Adipocyte (in vitro differentiated cells): ENCODE measurements at regions not wholly inside any gene's neighbourhood (a gene's known extent, or its start where the extent isn't known, plus 50 kb on each side); places are given as distances from the start of the nearest gene placed in this dataset.
A peak's percentile ranks its signal among the peaks of the same experiment; 100 is the strongest.

ENCODE experiments used
- DNase-seq: peaks from one replicate; pipeline ENCODE4 v3.0.0-alpha.2; 2015; ENCODE audit warnings: low read depth
- H3K27me3 ChIP-seq: replicated peaks from 2 replicates; pipeline ENCODE4 v1.7.0; 2013; ENCODE audit warnings: mild to moderate bottlenecking, low read length, moderate library complexity; ENCODE audit not compliant: control insufficient read depth, insufficient read depth
- H3K36me3 ChIP-seq: 2 replicates; pipeline ENCODE4 v1.7.0; 2013; ENCODE audit warnings: low read length, mild to moderate bottlenecking, moderate library complexity; ENCODE audit not compliant: control insufficient read depth, insufficient read depth, severe bottlenecking
- H3K4me1 ChIP-seq: 2 replicates; pipeline ENCODE4 v1.7.0; 2013; ENCODE audit warnings: mild to moderate bottlenecking, low read length, moderate library complexity; ENCODE audit not compliant: control insufficient read depth, insufficient read depth
- H3K4me3 ChIP-seq: 2 replicates; pipeline ENCODE4 v1.7.0; 2013; ENCODE audit warnings: mild to moderate bottlenecking, low read length, moderate library complexity
- H3K9ac ChIP-seq: 2 replicates; pipeline ENCODE4 v1.7.0; 2013; ENCODE audit warnings: mild to moderate bottlenecking, low read length, moderate library complexity
- H3K9me3 ChIP-seq: 2 replicates; pipeline ENCODE4 v1.7.0; 2013; ENCODE audit warnings: mild to moderate bottlenecking, low read length, moderate library complexity; ENCODE audit not compliant: control insufficient read depth

DNA sequence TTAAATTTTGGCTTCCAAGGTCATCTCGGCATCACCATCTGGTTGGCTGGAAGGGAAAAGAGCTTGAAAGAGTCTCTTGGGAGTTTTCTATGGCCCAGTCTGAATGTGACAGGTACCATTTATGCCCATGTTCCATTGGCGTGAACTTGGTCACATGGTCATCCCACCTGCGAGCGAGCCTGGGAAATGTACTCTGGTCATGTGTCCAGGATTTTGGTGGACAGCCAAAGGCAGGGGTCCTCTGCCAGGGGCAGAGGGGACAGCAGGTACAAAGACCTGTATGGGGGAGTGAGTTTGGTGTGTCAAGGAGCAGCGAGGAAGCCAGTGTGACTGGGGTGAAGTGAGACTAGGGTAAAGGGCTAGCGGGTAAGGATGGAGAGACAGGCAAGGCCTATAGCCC, 112.6 kb downstream of the CDC5L start:
- peaks cover 33% of the 10 kb centered on the region for H3K27me3 ChIP-seq
- no peak for DNase-seq
- H3K36me3 ChIP-seq, result no peaks in the 10 kb centered on the region
- H3K9me3 ChIP-seq, result peaks cover 10% of the 10 kb centered on the region
- peaks cover 10% of the 10 kb centered on the region for H3K4me1 ChIP-seq
- H3K4me3 ChIP-seq, result no peak overlapping the region
- no peak overlapping the region for H3K9ac ChIP-seq

DNA sequence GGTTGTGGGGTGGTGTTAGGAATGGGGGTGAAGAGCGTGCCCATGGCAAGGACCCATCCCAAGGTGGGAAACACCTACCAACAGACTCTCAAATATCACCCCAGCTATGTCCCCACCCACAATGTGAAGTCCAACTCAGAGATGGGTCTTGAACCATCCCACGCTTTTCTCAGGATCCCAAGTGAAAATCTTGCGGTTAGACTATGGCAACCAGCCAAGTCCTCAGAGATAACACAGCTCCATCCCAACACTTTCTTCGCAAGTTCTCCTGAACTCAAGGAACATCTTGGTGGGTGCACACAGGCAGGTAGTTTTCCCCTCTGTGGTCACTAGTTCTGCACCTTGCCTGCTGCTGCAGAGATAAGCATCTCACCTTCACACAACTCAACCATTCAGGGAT, 116.0 kb downstream of the CDC5L start:
- H3K4me3 ChIP-seq, result no peak overlapping the region
- peaks cover 10% of the 10 kb centered on the region for H3K9me3 ChIP-seq
- no peak for DNase-seq
- no peak overlapping the region for H3K9ac ChIP-seq
- no peaks in the 10 kb centered on the region for H3K36me3 ChIP-seq
- peaks cover 33% of the 10 kb centered on the region for H3K27me3 ChIP-seq
- no peaks in the 10 kb centered on the region for H3K4me1 ChIP-seq

DNA sequence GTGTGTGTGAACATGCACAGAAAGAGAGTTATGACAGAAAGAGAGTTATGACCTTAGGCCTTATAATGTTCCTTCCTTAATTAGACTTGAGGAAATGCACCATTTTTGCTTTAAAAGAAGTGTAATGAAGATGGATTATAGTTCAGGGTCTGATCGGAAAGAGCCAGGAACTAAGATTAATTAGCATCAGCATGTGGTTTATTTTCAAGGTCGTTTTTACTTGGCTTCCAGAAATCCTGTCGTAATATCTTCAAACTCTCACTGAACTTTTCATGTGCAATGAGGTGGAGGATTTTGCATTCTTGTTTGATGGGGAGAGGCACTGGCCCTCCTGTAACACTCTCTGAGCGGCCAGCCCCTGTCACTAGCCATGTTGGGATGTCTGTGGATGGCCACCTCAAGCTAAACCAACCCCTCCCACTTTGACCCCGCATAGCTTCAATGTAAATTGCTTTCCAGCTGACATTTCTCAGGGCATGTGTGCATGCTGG, 116.8 kb downstream of the CDC5L start:
- H3K4me3 ChIP-seq, result no peak overlapping the region
- no peaks in the 10 kb centered on the region for H3K36me3 ChIP-seq
- H3K4me1 ChIP-seq, result no peaks in the 10 kb centered on the region
- peak; percentile 30 for DNase-seq
- no peak overlapping the region for H3K9ac ChIP-seq
- peaks cover 10% of the 10 kb centered on the region for H3K9me3 ChIP-seq
- H3K27me3 ChIP-seq, result peaks cover 26% of the 10 kb centered on the region

DNA sequence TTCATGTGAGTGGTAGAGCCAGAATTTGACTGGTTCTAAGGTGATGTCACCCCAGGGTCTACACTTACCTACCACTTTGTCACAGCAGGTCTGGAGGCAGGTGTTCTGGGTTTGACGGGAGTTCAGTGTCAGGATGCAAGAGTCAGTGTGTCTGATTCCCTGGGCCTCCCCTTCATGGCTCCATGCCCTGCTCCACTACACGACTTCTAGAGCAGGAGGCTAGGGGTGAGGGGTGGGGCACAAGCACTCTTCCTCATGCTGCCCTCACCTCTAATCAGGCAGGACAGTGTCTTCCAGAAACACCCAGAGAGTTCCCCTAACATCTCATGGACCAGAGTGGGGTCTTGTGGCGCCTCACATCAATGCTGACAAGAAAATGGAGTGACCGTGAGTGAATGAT, 118.2 kb downstream of the CDC5L start:
- DNase-seq, result no peak
- Histone ChIP-seq H3K4me1 (no peaks in the 10 kb centered on the region), H3K36me3 (no peaks in the 10 kb centered on the region), H3K27me3 (peaks cover 26% of the 10 kb centered on the region), H3K9ac (no peak overlapping the region), H3K4me3 (no peak overlapping the region), H3K9me3 (peaks cover 5% of the 10 kb centered on the region)

DNA sequence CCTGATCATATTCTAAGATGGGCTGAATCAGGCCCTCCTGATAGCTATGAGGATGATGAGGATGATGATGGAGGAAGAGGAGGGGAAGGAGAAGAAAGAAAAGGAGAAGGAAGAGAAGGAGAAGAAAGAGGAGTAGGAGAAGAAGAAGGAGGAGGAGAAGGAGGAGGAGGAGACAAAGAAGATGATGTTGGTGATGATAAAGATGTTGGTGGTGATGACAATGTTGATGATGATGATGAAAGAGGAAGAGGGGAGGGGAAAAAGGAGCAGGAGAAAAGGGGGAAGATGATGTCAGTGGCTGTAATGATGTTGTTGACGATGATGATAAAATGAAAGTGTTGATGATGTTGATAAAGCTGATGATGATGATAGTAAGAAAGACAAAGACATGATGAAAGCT, 119.5 kb downstream of the CDC5L start:
- H3K9ac ChIP-seq, result no peak overlapping the region
- no peak for DNase-seq
- H3K4me1 ChIP-seq, result no peaks in the 10 kb centered on the region
- no peaks in the 10 kb centered on the region for H3K36me3 ChIP-seq
- no peaks in the 10 kb centered on the region for H3K9me3 ChIP-seq
- peaks cover 21% of the 10 kb centered on the region for H3K27me3 ChIP-seq
- no peak overlapping the region for H3K4me3 ChIP-seq

DNA sequence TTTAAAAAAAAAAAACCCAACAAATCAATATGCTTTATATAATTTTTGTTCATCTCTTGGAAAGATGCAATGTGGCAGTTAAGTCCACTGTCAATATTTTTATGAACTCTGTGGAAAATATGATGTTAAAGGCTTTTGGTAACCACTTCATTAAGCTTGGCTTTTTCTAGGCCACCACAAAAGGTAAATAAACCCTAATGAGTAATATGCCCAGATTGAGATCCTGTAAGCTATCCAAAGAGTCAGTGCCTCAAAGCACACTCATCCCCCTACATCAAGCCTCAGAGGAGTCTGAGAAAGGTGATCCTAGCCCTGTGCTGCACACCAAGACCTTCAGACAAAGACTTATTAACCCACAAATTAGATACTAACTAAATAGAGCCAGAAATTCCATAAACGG, 121.1 kb downstream of the CDC5L start:
- H3K9ac ChIP-seq, result no peak overlapping the region
- H3K9me3 ChIP-seq, result no peaks in the 10 kb centered on the region
- H3K4me1 ChIP-seq, result peaks cover 15% of the 10 kb centered on the region
- no peaks in the 10 kb centered on the region for H3K36me3 ChIP-seq
- H3K4me3 ChIP-seq, result no peak overlapping the region
- H3K27me3 ChIP-seq, result peaks cover 9% of the 10 kb centered on the region
- DNase-seq, result peak; percentile 33

DNA sequence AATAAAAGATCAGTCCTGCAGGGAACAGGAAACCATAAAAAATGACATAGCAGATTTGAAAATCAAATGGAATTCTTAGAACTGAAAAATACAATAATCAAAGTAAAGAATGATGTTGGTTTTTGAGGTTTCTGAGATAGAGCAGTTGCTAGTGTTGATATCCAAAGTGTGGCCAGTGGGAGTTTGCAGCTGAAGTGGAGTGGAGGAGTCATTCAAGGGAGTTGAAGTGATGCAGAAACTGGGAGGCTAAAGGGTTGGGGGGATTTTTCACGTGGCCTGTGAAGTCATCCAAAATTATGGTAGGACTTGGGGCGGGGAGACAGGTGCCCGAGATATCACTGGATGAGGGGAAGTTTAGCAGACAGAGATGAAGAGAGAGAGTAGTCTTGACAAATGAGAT, 123.6 kb downstream of the CDC5L start:
- peaks cover 4% of the 10 kb centered on the region for H3K27me3 ChIP-seq
- H3K36me3 ChIP-seq, result no peaks in the 10 kb centered on the region
- no peaks in the 10 kb centered on the region for H3K9me3 ChIP-seq
- DNase-seq, result no peak
- H3K4me1 ChIP-seq, result peaks cover 16% of the 10 kb centered on the region
- no peak overlapping the region for H3K4me3 ChIP-seq
- no peak overlapping the region for H3K9ac ChIP-seq

DNA sequence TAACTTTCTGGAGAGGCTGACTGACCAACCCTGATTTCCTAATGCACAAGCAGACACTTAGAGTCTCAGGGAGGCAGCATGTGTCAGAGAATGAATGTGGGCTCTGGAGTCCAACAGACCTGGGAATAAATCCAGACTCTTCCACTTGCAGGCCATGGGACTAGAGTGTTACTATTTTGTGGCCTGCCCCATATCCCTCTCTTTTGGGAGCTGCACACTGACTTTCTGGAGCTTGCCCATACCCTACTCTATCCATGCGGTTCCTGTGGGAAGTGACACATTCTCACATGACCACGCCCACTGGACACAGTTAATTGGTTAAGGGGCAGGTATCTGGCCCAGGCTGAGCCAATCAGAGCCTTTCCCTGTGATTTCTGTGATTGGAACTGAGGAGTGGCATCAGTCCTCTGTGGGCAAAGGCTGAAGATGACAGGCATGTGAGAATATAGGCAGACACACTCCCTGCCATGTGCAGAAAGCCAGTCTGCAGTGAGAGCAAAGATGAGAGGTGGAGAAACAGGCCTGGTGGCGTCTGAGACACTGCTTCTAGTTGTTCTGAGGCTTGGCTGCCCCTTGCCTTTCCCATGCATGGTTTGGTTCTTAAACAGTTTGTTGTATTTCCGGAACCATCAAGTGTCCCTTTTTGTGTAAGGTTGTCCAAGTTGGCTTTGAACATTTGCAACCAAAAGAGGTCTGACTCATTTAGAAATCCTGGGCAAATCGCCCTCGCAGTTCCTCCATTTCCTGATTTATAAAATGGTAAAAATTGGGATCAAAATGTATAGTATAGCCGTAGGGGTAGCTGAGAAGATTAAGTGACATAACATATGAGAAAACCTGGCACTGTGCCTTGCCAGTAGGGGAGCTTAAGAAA, 125.6 kb downstream of the CDC5L start:
- Histone ChIP-seq H3K9ac (no peak overlapping the region), H3K4me1 (peaks cover 16% of the 10 kb centered on the region), H3K36me3 (no peaks in the 10 kb centered on the region), H3K4me3 (no peak overlapping the region), H3K27me3 (no peaks in the 10 kb centered on the region), H3K9me3 (peaks cover 13% of the 10 kb centered on the region)
- no peak for DNase-seq

DNA sequence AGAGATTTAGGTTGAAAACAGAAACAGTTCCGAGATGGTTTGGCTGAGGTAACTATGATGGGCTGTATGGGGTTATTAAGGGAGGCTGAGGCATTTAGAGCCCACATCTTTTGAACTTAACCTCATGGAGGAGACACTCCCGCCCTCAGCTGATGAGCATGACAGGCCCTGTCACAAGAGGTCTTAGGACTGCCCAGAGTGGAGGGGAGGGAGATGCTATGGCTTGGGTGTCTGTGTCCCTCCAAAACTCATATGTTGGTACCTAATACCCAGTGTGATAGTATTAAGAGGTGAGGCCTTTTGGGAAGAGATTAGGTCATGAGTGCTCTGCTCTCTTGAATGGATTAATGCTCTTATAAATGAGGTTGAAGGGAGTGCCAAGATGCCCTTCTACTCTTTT, 126.6 kb downstream of the CDC5L start:
- no peaks in the 10 kb centered on the region for H3K27me3 ChIP-seq
- H3K9ac ChIP-seq, result no peak overlapping the region
- H3K4me3 ChIP-seq, result no peak overlapping the region
- H3K36me3 ChIP-seq, result no peaks in the 10 kb centered on the region
- DNase-seq, result no peak
- H3K9me3 ChIP-seq, result peaks cover 20% of the 10 kb centered on the region
- H3K4me1 ChIP-seq, result peaks cover 16% of the 10 kb centered on the region

DNA sequence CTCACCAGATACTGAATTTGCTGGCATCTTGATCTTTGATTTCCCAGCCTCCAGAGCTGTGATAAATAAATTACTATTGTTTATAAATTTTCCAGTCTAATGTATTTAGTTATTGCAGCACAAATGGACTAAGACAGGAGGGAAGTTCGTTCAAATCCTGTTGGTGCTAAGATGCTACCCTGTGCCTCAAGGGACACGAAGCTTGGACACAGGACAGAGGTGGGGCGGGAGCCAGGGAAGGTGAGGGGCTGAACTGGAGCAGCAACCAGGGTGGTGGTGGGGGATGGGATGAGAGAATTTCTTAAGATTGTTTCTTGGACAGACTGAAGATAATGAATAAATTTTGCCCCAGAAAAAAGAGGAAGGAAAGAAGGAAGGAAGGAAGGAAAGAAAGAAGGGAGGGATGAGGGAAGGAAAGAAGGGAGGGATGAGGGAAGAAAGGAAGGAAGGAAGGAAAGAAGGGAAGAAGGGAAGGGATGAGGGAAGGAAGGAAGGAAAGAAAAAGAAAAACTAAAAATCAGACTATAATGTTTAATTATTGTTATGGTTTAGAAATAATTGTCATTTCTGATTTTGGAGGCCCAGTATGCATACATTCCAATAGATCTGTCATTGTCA, 127.2 kb downstream of the CDC5L start:
- Histone ChIP-seq H3K27me3 (no peaks in the 10 kb centered on the region), H3K9ac (no peak overlapping the region), H3K4me3 (no peak overlapping the region), H3K4me1 (peaks cover 16% of the 10 kb centered on the region), H3K9me3 (peaks cover 20% of the 10 kb centered on the region), H3K36me3 (no peaks in the 10 kb centered on the region)
- DNase-seq, result no peak

DNA sequence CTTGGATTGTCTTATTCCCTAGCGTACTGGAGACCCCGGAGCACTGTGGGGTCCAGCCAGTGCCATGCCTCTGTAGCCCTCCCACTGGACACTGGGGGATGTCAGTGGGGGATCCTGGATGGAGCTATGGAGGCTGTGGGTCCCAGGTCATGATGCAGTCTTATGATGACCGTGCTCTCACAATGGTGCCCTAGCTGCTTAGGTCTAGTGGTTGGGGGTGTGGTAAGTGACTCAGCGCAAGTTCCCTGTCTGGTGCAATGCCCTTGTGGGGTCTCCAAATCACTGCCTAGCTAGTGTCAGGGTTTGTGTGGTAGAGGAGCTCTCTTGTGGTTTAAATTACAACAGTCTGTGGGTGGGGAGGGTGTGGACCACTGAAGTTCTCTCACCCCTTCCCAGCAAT, 135.4 kb downstream of the CDC5L start:
- no peaks in the 10 kb centered on the region for H3K36me3 ChIP-seq
- H3K4me1 ChIP-seq, result no peaks in the 10 kb centered on the region
- DNase-seq, result no peak
- H3K9ac ChIP-seq, result no peak overlapping the region
- H3K9me3 ChIP-seq, result peaks cover 17% of the 10 kb centered on the region
- peaks cover 10% of the 10 kb centered on the region for H3K27me3 ChIP-seq
- no peak overlapping the region for H3K4me3 ChIP-seq
